Hepatocyte (in vitro differentiated cells): ENCODE measurements at regions not wholly inside any gene's neighbourhood (a gene's known extent, or its start where the extent isn't known, plus 50 kb on each side); places are given as distances from the start of the nearest gene placed in this dataset.

Source experiments
- CTCF ChIP-seq: fragments of 200-600 bp; sonication (generic); IDR thresholded peaks from 2 replicates; pipeline ENCODE4 v1.5.1; 2016; ENCODE audit warnings: antibody characterized with exemption, mild to moderate bottlenecking; ENCODE audit not compliant: poor library complexity
- EZH2 ChIP-seq: fragments of 200-600 bp; sonication (generic); IDR thresholded peaks from 2 replicates; pipeline ENCODE4 v1.6.1; 2016; ENCODE audit warnings: antibody characterized with exemption, mild to moderate bottlenecking, borderline replicate concordance

- TF ChIP-seq CTCF (no peak), EZH2 (no peak)
These were observed 180.7 kb upstream of the ID2 start for GRCh38 chr2:8501061-8501720.
